Activated CD8-positive, alpha-beta T cell treated with anti-CD3 and anti-CD28 coated beads for 36 hours (primary cell): ENCODE measurements at regions not wholly inside any gene's neighbourhood (a gene's known extent, or its start where the extent isn't known, plus 50 kb on each side); places are given as distances from the start of the nearest gene placed in this dataset.

ENCODE experiments used
- ATAC-seq: fragments of 200-7000 bp; cut with Tn5 transposase; one replicate; pipeline ENCODE4 v1.10.0; 2021; ENCODE audit warnings: mild to moderate bottlenecking, moderate library complexity
- CTCF ChIA-PET: fragments of 350-600 bp; sonication (Branson Sonifier 250); formaldehyde crosslinking; loops from one replicate; lab custom pipeline; 2021; ENCODE audit warnings: antibody characterized with exemption; lab: Charles Lee
- POLR2A ChIA-PET: fragments of 350-600 bp; sonication (Branson Sonifier 250); formaldehyde crosslinking; loops from one replicate; lab custom pipeline; 2021; ENCODE audit warnings: antibody characterized with exemption; lab: Charles Lee
- DNase-seq: peaks from one replicate; pipeline ENCODE4 v3.0.0-alpha.2; 2020
- H3K27ac Mint-ChIP-seq: one replicate; pipeline ENCODE4 v1.8.0; 2021; ENCODE audit warnings: mild to moderate bottlenecking, mixed read lengths
- H3K27me3 Mint-ChIP-seq: one replicate; pipeline ENCODE4 v1.8.0; 2021; ENCODE audit warnings: mixed read lengths
- H3K36me3 Mint-ChIP-seq: one replicate; pipeline ENCODE4 v1.8.0; 2021; ENCODE audit warnings: low read depth, mixed read lengths
- H3K4me1 Mint-ChIP-seq: one replicate; pipeline ENCODE4 v1.8.0; 2021; ENCODE audit warnings: low read depth, mixed read lengths
- H3K4me3 Mint-ChIP-seq: one replicate; pipeline ENCODE4 v1.8.0; 2021; ENCODE audit warnings: mild to moderate bottlenecking, moderate library complexity, mixed read lengths
- H3K9me3 Mint-ChIP-seq: one replicate; pipeline ENCODE4 v1.8.0; 2021; ENCODE audit warnings: mixed read lengths
- intact Hi-C: fragments of 100-400 bp; cut with micrococcal nuclease; formaldehyde crosslinking; loops from one replicate; pipeline ENCODE4 v1.10.0; 2022
- TF ChIP-seq, protein P1 (sequence below): fragments of 200-600 bp; IDR thresholded peaks from one replicate; pipeline ENCODE4 v1.8.0; 2022; ENCODE audit warnings: antibody characterized with exemption, mild to moderate bottlenecking

DNA sequence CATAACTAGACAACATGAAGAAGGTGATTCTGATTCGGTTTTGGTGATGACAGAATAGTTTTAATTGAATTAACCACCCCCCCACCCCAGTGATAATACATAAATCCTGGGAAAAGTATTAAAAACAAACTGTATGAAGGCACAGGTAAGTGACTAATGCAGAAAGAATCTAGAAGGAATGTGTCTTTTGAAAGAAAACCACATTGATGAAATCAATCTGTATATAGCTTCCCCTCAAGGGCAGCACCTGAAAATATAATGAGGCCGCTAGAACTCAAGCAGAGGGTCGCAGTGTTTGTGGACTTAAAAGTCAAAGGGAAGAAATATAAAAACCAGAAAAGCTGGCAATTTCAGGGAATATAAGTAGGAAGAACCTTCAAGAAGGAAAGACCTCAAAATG is 580.5 kb upstream of the CHORDC1 start:
- ChIA-PET CTCF (no interaction called here), POLR2A (no interaction called here)
- no peak for ATAC-seq
- no peak for DNase-seq
- H3K27ac Mint-ChIP-seq: no peak overlapping the region
- H3K9me3 Mint-ChIP-seq: peaks cover 8% of the 10 kb centered on the region
- intact Hi-C loops: no loop called here
- H3K4me3 Mint-ChIP-seq: no peak overlapping the region
- TF ChIP-seq, protein P1, sequence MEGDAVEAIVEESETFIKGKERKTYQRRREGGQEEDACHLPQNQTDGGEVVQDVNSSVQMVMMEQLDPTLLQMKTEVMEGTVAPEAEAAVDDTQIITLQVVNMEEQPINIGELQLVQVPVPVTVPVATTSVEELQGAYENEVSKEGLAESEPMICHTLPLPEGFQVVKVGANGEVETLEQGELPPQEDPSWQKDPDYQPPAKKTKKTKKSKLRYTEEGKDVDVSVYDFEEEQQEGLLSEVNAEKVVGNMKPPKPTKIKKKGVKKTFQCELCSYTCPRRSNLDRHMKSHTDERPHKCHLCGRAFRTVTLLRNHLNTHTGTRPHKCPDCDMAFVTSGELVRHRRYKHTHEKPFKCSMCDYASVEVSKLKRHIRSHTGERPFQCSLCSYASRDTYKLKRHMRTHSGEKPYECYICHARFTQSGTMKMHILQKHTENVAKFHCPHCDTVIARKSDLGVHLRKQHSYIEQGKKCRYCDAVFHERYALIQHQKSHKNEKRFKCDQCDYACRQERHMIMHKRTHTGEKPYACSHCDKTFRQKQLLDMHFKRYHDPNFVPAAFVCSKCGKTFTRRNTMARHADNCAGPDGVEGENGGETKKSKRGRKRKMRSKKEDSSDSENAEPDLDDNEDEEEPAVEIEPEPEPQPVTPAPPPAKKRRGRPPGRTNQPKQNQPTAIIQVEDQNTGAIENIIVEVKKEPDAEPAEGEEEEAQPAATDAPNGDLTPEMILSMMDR: no peak
- no peaks in the 10 kb centered on the region for H3K27me3 Mint-ChIP-seq
- no peaks in the 10 kb centered on the region for H3K4me1 Mint-ChIP-seq
- no peaks in the 10 kb centered on the region for H3K36me3 Mint-ChIP-seq

DNA sequence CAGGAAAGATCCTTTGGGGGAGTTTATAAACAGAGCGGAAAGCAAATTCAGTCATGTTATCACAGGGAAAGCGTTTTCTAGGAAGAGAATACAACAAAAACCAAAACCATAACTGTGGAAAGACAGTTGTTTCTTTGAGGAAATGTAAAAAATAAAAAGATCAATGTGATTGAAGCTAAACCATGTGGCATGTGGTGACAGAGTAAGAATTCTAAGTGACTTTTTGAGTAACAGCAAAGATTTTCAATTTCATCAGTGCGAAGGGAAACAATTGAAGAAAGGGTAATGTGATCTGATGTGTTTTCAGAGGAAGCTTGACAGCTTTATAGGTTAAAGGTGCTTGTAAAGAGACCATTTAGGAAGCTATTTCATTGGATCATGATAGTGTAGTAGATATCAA is 575.9 kb upstream of the CHORDC1 start:
- ATAC-seq: no peak
- intact Hi-C loops: no loop called here
- Mint-ChIP-seq H3K4me3 (no peak overlapping the region), H3K27ac (no peak overlapping the region), H3K9me3 (peaks cover 6% of the 10 kb centered on the region), H3K4me1 (no peaks in the 10 kb centered on the region), H3K27me3 (no peaks in the 10 kb centered on the region), H3K36me3 (no peaks in the 10 kb centered on the region)
- TF ChIP-seq, protein P1: no peak
- ChIA-PET POLR2A (no interaction called here), CTCF (no interaction called here)
- DNase-seq: no peak

DNA sequence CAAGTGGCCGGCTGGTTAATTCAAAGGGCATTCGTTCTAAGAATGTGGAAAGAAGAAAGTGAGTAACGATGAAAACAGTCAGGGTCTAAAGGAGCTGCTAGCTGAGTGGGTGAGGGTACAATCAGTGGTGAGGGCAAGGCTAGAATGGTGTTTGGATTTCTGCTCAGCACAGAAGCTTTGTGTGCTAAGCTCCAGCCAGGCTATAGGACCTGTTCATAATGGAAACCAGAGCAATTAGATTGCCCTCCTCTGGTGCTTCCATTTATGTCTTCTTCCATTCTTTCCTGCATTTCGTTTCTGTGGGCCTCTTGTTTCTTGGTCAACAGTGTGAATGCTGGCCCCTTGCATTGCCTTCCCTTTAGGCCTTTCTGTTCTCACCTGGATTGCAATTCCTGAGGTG is 572.9 kb upstream of the CHORDC1 start:
- POLR2A ChIA-PET: no interaction called here
- no peak overlapping the region for H3K27ac Mint-ChIP-seq
- no peaks in the 10 kb centered on the region for H3K36me3 Mint-ChIP-seq
- CTCF ChIA-PET: no interaction called here
- H3K4me3 Mint-ChIP-seq: no peak overlapping the region
- H3K9me3 Mint-ChIP-seq: peaks cover 12% of the 10 kb centered on the region
- intact Hi-C loops: no loop called here
- DNase-seq: no peak
- H3K4me1 Mint-ChIP-seq: no peaks in the 10 kb centered on the region
- no peak for ATAC-seq
- no peaks in the 10 kb centered on the region for H3K27me3 Mint-ChIP-seq
- TF ChIP-seq, protein P1: no peak

DNA sequence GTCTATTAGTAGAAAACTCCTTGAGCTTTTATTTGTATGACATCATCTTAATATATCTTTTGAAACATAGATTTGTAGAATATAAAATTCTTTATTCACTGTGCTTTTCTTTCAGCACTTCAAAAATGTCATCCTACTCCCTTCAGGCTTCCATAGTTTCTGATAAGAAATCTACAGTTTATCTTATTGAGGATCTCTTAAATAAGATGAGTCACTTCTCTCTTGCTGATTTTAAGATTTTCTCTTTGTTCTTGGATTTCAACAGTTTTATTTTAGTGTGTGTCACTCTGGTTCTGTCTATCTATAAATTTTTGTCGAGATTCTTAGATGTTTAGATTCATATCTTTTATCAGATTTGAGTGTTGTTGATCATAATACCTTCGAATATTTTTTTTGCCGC is 566.1 kb upstream of the CHORDC1 start:
- H3K4me3 Mint-ChIP-seq: no peak overlapping the region
- ChIA-PET POLR2A (interaction anchor here (0.6 kb wide), 1 partner anchor 148 kb away, joined by 4 read pairs; no protein-coding TSS in a partner anchor), CTCF (no interaction called here)
- TF ChIP-seq, protein P1: no peak
- DNase-seq: no peak
- no peak for ATAC-seq
- no peaks in the 10 kb centered on the region for H3K27me3 Mint-ChIP-seq
- no peaks in the 10 kb centered on the region for H3K36me3 Mint-ChIP-seq
- intact Hi-C loops: no loop called here
- H3K27ac Mint-ChIP-seq: no peak overlapping the region
- H3K9me3 Mint-ChIP-seq: peaks cover 18% of the 10 kb centered on the region
- H3K4me1 Mint-ChIP-seq: no peaks in the 10 kb centered on the region

DNA sequence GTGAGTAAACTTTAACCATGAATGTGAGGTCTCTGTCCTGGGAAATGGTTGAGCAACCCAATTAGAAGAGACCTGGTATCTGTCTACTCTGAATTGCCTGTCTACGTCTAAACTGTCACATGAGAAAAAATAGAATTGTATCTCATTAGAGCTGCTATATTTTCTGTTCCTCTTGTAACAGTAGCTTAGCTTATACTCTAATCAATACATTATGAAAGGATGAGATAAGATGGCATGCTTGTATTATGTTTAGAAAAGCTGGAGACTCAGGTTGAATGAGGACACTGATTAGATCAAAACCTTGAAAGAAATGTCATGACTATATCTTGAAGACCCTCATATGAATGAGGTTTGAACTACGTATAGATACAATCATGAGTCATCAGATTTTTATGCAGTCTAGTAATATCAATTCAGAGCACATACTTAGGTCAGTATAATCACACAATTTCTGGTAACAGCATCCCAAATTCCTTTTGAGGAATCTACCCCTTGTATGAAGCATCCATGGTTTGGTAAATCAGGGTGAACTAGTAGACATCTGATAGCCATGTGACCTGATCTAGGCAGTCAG is 561.5 kb upstream of the CHORDC1 start:
- TF ChIP-seq, protein P1: no peak
- H3K27ac Mint-ChIP-seq: no peak overlapping the region
- no peak for DNase-seq
- H3K4me3 Mint-ChIP-seq: no peak overlapping the region
- H3K9me3 Mint-ChIP-seq: peaks cover 7% of the 10 kb centered on the region
- ChIA-PET POLR2A (no interaction called here), CTCF (no interaction called here)
- ATAC-seq: no peak
- H3K27me3 Mint-ChIP-seq: no peaks in the 10 kb centered on the region
- H3K36me3 Mint-ChIP-seq: no peaks in the 10 kb centered on the region
- intact Hi-C loops: no loop called here
- H3K4me1 Mint-ChIP-seq: no peaks in the 10 kb centered on the region
